Astrocyte of the cerebellum (primary cell): ENCODE measurements at regions not wholly inside any gene's neighbourhood (a gene's known extent, or its start where the extent isn't known, plus 50 kb on each side); places are given as distances from the start of the nearest gene placed in this dataset.
A peak's percentile ranks its signal among the peaks of the same experiment; 100 is the strongest.

ENCODE experiments used
- DNase-seq: peaks from one replicate; pipeline ENCODE4 v3.0.0-alpha.2; 2011; ENCODE audit warnings: low read depth
- H3K4me3 ChIP-seq: 2 replicates; pipeline ENCODE4 v1.5.1; 2011; ENCODE audit warnings: mild to moderate bottlenecking, low read depth, low read length, moderate library complexity
- in situ Hi-C: cut with HindIII; loops from 2 replicates; pipeline ENCODE4 v1.10.0; 2017; ENCODE audit warnings: low sequenced_read_pairs
- TF ChIP-seq, protein P1 (sequence below): IDR thresholded peaks from 2 replicates; pipeline ENCODE4 v1.5.1; 2012; ENCODE audit warnings: low read length, low read depth, moderate library complexity, mild to moderate bottlenecking; ENCODE audit errors: missing control alignments

DNA sequence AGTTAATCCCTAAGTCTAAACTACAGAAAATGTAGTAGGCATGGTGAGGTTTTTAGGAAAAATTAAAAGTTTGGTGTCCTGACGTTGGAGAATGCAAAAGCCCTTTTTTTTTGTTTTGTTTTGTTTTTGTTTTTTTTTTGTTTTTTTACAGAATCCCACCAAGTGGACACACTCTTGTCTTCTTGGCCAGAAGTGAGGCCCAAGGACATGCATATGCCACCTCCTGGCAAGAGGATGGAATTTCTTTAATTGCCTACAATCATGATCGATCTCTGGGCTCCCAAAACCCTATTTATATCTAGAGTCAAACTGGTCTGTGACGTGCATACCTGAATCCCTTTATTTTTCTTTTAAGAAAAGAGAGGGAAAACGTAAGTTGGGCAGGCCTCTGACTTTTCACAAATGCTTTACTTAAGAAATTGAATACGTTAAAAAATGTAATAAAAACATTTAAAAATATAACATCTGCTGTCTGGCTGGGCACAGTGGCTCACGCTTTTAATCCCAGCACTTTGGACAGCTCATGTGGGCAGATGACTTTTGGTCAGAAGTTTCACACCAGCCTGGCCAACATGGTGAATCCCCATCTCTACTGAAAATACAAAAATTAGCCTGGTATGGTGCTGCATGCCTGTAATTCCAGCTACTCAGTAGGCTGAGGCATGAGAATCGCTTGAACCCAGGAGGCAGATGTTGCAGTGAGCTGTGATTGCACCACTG, 502.7 kb downstream of the CBLN2 start:
- in situ Hi-C loops: no loop called here
- no peak for DNase-seq

DNA sequence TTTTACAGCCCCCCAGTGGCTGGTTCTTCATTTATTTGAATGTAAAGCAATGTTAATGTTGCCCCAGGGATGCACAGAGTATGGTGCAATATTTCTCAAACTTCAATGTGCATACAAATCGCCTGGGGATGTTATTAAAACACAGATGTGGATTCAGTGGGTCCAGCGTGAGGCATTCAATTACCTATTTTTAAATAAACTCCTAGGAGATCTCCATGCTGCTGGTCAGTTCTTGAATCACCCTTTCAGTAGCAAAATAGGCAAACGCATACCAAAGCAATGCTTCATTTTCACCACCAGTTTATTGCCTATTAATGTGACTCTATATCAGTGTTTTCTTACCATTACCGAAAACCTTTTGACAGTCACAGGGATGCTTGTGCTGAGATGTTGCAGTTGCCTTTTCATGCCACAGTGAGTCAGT, 530.7 kb downstream of the CBLN2 start:
- TF ChIP-seq, protein P1, sequence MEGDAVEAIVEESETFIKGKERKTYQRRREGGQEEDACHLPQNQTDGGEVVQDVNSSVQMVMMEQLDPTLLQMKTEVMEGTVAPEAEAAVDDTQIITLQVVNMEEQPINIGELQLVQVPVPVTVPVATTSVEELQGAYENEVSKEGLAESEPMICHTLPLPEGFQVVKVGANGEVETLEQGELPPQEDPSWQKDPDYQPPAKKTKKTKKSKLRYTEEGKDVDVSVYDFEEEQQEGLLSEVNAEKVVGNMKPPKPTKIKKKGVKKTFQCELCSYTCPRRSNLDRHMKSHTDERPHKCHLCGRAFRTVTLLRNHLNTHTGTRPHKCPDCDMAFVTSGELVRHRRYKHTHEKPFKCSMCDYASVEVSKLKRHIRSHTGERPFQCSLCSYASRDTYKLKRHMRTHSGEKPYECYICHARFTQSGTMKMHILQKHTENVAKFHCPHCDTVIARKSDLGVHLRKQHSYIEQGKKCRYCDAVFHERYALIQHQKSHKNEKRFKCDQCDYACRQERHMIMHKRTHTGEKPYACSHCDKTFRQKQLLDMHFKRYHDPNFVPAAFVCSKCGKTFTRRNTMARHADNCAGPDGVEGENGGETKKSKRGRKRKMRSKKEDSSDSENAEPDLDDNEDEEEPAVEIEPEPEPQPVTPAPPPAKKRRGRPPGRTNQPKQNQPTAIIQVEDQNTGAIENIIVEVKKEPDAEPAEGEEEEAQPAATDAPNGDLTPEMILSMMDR: no peak
- in situ Hi-C loops: no loop called here
- peak; percentile 12 for DNase-seq
- H3K4me3 ChIP-seq: no peak overlapping the region

More for the DNA sequence above, 502.7 kb downstream of the CBLN2 start:
- no peak overlapping the region for H3K4me3 ChIP-seq
- TF ChIP-seq, protein P1: peak; percentile 3

DNA sequence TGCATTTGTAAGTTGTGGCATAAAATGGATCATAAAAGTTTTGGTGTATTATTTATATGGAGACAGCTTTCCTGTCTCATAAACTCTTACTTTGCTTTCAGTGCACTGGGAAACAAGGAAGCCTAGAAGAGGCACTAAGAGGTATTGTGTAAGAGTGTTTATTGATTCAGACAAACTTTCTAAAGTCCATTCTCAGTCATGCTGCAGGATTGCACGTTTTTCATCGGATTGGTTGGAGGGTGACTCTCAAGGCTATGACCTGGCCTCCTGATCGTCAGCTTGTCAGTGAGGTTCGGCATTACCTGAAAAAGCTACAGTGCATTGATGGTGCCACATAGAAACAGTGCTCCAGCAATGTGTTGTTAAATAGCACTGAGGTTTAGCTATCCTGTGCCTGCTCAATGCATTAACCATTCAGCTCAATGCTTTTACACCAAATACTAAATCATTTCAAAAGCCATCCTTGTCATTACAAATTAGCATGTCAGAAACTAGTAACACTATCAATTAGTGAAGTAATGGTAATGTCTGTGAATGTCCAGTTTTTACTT, 545.5 kb downstream of the CBLN2 start:
- in situ Hi-C loops: no loop called here
- no peak overlapping the region for H3K4me3 ChIP-seq
- no peak for DNase-seq
- TF ChIP-seq, protein P1: no peak

DNA sequence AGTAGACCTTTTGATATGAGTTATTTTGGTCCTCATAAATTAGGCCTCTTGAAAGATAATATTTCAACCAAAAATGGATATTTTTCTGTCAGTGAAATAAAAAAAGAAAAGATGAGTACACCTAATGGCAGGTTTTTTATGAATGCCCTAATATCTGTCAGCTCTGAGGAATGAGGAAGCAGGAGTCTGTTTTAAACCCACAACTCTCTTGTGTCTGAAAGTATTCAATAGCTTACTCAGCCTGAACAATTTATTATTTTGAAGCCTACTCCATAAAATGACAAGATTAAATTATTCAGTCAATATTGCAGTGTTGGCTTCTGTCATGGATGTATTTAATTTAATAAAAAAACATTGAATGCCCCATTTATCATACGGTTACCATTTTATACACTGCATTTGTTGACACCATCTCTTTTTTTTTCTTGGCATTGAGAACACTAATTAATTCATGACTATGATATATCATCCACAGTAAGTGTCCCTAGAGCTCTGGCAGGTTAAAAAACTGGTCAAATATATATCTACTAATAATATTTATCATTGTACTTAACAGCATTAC, 548.2 kb downstream of the CBLN2 start:
- in situ Hi-C loops: no loop called here
- DNase-seq: no peak

DNA sequence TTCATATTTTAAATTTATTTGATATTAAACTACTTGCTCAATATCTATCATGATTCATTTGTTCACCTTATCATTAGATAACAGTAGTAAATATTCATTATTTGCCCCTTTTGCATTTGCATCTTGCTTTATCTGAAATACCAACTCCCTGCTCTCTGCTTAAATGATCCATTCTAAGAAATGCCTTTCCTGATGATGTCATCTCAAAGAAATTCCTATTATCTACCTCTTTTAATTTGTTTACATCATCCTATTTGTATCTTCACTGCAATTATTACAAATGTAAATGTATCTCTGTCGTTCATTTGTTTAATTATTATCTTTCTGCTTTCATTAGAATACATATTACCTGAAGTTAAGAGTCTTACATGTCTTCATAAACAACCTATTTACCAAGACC, 549.9 kb downstream of the CBLN2 start:
- no peak overlapping the region for H3K4me3 ChIP-seq
- TF ChIP-seq, protein P1: no peak
- in situ Hi-C loops: no loop called here
- no peak for DNase-seq

More for the DNA sequence above, 548.2 kb downstream of the CBLN2 start:
- TF ChIP-seq, protein P1: no peak
- no peak overlapping the region for H3K4me3 ChIP-seq

DNA sequence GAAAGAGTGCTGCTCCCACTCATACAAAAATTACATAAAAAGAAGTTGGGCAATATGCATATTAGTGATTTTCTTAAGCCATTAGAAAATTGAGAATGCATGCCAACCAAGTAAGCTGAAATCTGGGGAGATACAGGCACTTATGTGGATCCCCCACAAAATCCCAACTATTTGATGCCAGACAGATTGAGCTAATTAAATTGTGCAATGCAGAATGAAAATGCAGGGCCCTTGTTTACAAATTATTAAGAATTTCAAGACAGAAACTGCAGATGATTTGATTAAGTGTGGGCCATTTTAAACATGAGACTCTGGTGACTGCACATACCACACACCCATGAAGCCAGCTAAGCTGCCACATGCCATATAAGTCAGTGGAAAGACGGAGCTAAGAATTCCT, 554.5 kb downstream of the CBLN2 start:
- DNase-seq: no peak
- H3K4me3 ChIP-seq: no peak overlapping the region
- TF ChIP-seq, protein P1: no peak
- in situ Hi-C loops: no loop called here
